HEK293 (cell line): ENCODE measurements at regions not wholly inside any gene's neighbourhood (a gene's known extent, or its start where the extent isn't known, plus 50 kb on each side); places are given as distances from the start of the nearest gene placed in this dataset.

Source experiments
- CTCF ChIA-PET: fragments of 350-600 bp; formaldehyde crosslinking; extraction: SDS; loops from one replicate; lab custom pipeline; 2021; ENCODE audit warnings: antibody characterized with exemption; lab: Yijun Ruan, JAX
- POLR2A ChIA-PET: fragments of 300-600 bp; formaldehyde crosslinking; extraction: SDS; loops from one replicate; lab custom pipeline; 2020; ENCODE audit warnings: antibody characterized with exemption, inconsistent platforms; lab: Yijun Ruan, JAX
- H3K27ac ChIP-seq: fragments of 200-500 bp; sonication (Bioruptor generic); 2 replicates; pipeline ENCODE4 v1.5.1; 2014; ENCODE audit warnings: low read depth, low read length, control low read depth, inconsistent platforms; ENCODE audit errors: extremely low read depth
- H3K36me3 ChIP-seq, 2 experiments: fragments of 200-500 bp in 1 of 2; sonication (Bioruptor generic) in 1 of 2; 1 replicate in 1 of 2; 2 replicates in 1 of 2; pipeline ENCODE4 v1.5.1; 2014 to 2017; ENCODE audit warnings: inconsistent platforms in 2 of 2, low read length in 2 of 2; ENCODE audit not compliant: control insufficient read depth in 2 of 2, insufficient read depth in 1 of 2
- H3K4me1 ChIP-seq: fragments of 200-500 bp; sonication (Bioruptor generic); 2 replicates; pipeline ENCODE4 v1.5.1; 2014; ENCODE audit warnings: mild to moderate bottlenecking, low read length, inconsistent platforms; ENCODE audit not compliant: control insufficient read depth, insufficient read depth
- H3K4me3 ChIP-seq: 2 replicates; pipeline ENCODE4 v1.5.1; 2011; ENCODE audit warnings: low read depth, mild to moderate bottlenecking, control low read depth, low read length, moderate library complexity
- H3K9me3 ChIP-seq: fragments of 200-500 bp; sonication (Bioruptor generic); 2 replicates; pipeline ENCODE4 v1.5.1; 2014; ENCODE audit warnings: low read depth, low read length, inconsistent platforms; ENCODE audit not compliant: control insufficient read depth, insufficient read depth
- KLF1 ChIP-seq: fragments of 450-650 bp; formaldehyde crosslinking; IDR thresholded peaks from 2 replicates; pipeline ENCODE4 v1.5.1; 2016; ENCODE audit warnings: missing biosample characterization, missing genetic modification characterization
- YY1 ChIP-seq: fragments of 450-650 bp; formaldehyde crosslinking; IDR thresholded peaks from 2 replicates; pipeline ENCODE4 v1.5.1; 2018; ENCODE audit warnings: missing biosample characterization, missing genetic modification characterization
- YY2 ChIP-seq: fragments of 450-650 bp; formaldehyde crosslinking; IDR thresholded peaks from 2 replicates; pipeline ENCODE4 v1.5.1; 2016; ENCODE audit warnings: missing biosample characterization, missing genetic modification characterization
- ZBTB1 ChIP-seq: fragments of 450-650 bp; formaldehyde crosslinking; IDR thresholded peaks from 2 replicates; pipeline ENCODE4 v1.5.1; 2016; ENCODE audit warnings: missing biosample characterization, missing genetic modification characterization
- ZBTB10 ChIP-seq: fragments of 450-650 bp; formaldehyde crosslinking; IDR thresholded peaks from 2 replicates; pipeline ENCODE4 v1.5.1; 2016; ENCODE audit warnings: missing biosample characterization, missing genetic modification characterization
- ZEB2 ChIP-seq: fragments of 450-650 bp; formaldehyde crosslinking; IDR thresholded peaks from 2 replicates; pipeline ENCODE4 v1.5.1; 2016; ENCODE audit warnings: missing biosample characterization, missing genetic modification characterization
- ZNF19 ChIP-seq: fragments of 450-650 bp; formaldehyde crosslinking; IDR thresholded peaks from 2 replicates; pipeline ENCODE4; 2016; ENCODE audit warnings: missing biosample characterization, missing genetic modification characterization, low read depth
- ZNF239 ChIP-seq: fragments of 450-650 bp; formaldehyde crosslinking; IDR thresholded peaks from 2 replicates; pipeline ENCODE4 v1.5.1; 2016; ENCODE audit warnings: missing biosample characterization, missing genetic modification characterization
- ZNF24 ChIP-seq: fragments of 450-650 bp; formaldehyde crosslinking; IDR thresholded peaks from 2 replicates; pipeline ENCODE4 v1.5.1; 2016; ENCODE audit warnings: missing biosample characterization, missing genetic modification characterization
- ZNF280D ChIP-seq: fragments of 450-650 bp; formaldehyde crosslinking; IDR thresholded peaks from 2 replicates; pipeline ENCODE4 v1.5.1; 2016; ENCODE audit warnings: missing biosample characterization, missing genetic modification characterization
- ZNF335 ChIP-seq: fragments of 450-650 bp; formaldehyde crosslinking; conservative IDR thresholded peaks from 2 replicates; pipeline ENCODE4 v1.5.1; 2016; ENCODE audit warnings: missing biosample characterization, missing genetic modification characterization
- ZNF362 ChIP-seq: fragments of 450-650 bp; formaldehyde crosslinking; IDR thresholded peaks from 2 replicates; pipeline ENCODE4 v1.5.1; 2016; ENCODE audit warnings: missing biosample characterization, missing genetic modification characterization
- ZNF366 ChIP-seq: fragments of 450-650 bp; formaldehyde crosslinking; conservative IDR thresholded peaks from 2 replicates; pipeline ENCODE4 v1.5.1; 2016; ENCODE audit warnings: missing biosample characterization, missing genetic modification characterization
- ZNF596 ChIP-seq: fragments of 450-650 bp; IDR thresholded peaks from 2 replicates; pipeline ENCODE4 v1.5.0; 2018; ENCODE audit warnings: missing biosample characterization, mild to moderate bottlenecking, missing genetic modification characterization, moderate library complexity
- ZNF621 ChIP-seq: fragments of 450-650 bp; formaldehyde crosslinking; IDR thresholded peaks from 2 replicates; pipeline ENCODE4 v1.5.1; 2017; ENCODE audit warnings: missing biosample characterization, missing genetic modification characterization
- ZNF664 ChIP-seq: fragments of 450-650 bp; formaldehyde crosslinking; IDR thresholded peaks from 2 replicates; pipeline ENCODE4 v1.5.1; 2016; ENCODE audit warnings: missing biosample characterization, missing genetic modification characterization
- ZSCAN30 ChIP-seq: fragments of 450-650 bp; IDR thresholded peaks from 2 replicates; pipeline ENCODE4 v1.5.1; 2018; ENCODE audit warnings: missing biosample characterization, mild to moderate bottlenecking, missing genetic modification characterization, moderate library complexity

GRCh38 chr2:183946193-183946592, 652.1 kb upstream of the ZNF804A start:
- Histone ChIP-seq H3K27ac (no peak overlapping the region), H3K36me3 (no peaks in the 10 kb centered on the region), H3K4me1 (no peaks in the 10 kb centered on the region), H3K9me3 (no peaks in the 10 kb centered on the region), H3K4me3 (no peak overlapping the region)
- POLR2A ChIA-PET: no interaction called here
- no peak for TF ChIP-seq ZNF621 (tag by site-specific recombination)
- no peak for TF ChIP-seq ZNF24
- no peak for TF ChIP-seq ZBTB10 (tag by site-specific recombination)
- TF ChIP-seq ZNF596 (tag by site-specific recombination): no peak
- CTCF ChIA-PET: no interaction called here

- ChIA-PET POLR2A (no interaction called here), CTCF (no interaction called here)
- no peak overlapping the region for H3K4me3 ChIP-seq
- no peaks in the 10 kb centered on the region for H3K9me3 ChIP-seq
- no peaks in the 10 kb centered on the region for H3K4me1 ChIP-seq
- H3K27ac ChIP-seq: no peak overlapping the region
- no peaks in the 10 kb centered on the region for H3K36me3 ChIP-seq
- TF ChIP-seq ZNF19 (tag by site-specific recombination) (no peak), ZNF335 (tag by site-specific recombination) (no peak), ZEB2 (tag by site-specific recombination) (no peak), KLF1 (tag by site-specific recombination) (no peak), ZNF280D (tag by site-specific recombination) (no peak), YY1 (tag by site-specific recombination) (no peak), ZNF239 (tag by site-specific recombination) (no peak)
Observed at GRCh38 chr2:183948861-183949260, 649.5 kb upstream of the ZNF804A start.

GRCh38 chr2:183950673-183951072, 647.7 kb upstream of the ZNF804A start:
- Histone ChIP-seq H3K9me3 (no peaks in the 10 kb centered on the region), H3K4me1 (no peaks in the 10 kb centered on the region), H3K36me3 (no peaks in the 10 kb centered on the region), H3K4me3 (no peak overlapping the region), H3K27ac (no peak overlapping the region)
- CTCF ChIA-PET: no interaction called here
- TF ChIP-seq ZNF362 (tag by site-specific recombination): no peak
- no peak for TF ChIP-seq ZBTB1 (tag by site-specific recombination)
- TF ChIP-seq ZBTB10 (tag by site-specific recombination): no peak
- TF ChIP-seq ZSCAN30 (tag by site-specific recombination): no peak
- TF ChIP-seq ZNF664 (tag by site-specific recombination): no peak
- no peak for TF ChIP-seq YY2
- TF ChIP-seq ZNF366 (tag by site-specific recombination): no peak
- POLR2A ChIA-PET: no interaction called here
